CD14-positive monocyte (primary cell): ENCODE measurements at regions not wholly inside any gene's neighbourhood (a gene's known extent, or its start where the extent isn't known, plus 50 kb on each side); places are given as distances from the start of the nearest gene placed in this dataset.

Source experiments
- DNase-seq, 3 donors: peaks; one replicate each; pipeline ENCODE4 v3.0.0-alpha.2; 2011 to 2022
- H2AFZ ChIP-seq: 2 replicates; pipeline ENCODE4 v1.6.0; 2012; ENCODE audit warnings: mild to moderate bottlenecking, low read depth, low read length, inconsistent platforms; ENCODE audit not compliant: insufficient read depth, poor library complexity, severe bottlenecking
- H3K27ac ChIP-seq, 2 donors: 1 replicate in 1 of 2; 2 replicates in 1 of 2; pipeline ENCODE4 v1.5.1; 2012 to 2013; ENCODE audit warnings: low read length in 2 of 2, control low read depth in 1 of 2, inconsistent platforms in 1 of 2, low read depth in 1 of 2, mild to moderate bottlenecking in 1 of 2
- H3K27me3 ChIP-seq, 2 donors: one replicate each; pipeline versions ENCODE4 v1.6.0 to v1.6.1; 2011 to 2013; ENCODE audit warnings: low read length in 2 of 2; ENCODE audit not compliant: control insufficient read depth in 2 of 2, insufficient read depth in 2 of 2
- H3K36me3 ChIP-seq, 2 donors: replicated peaks in 1 of 2; 1 replicate in 1 of 2; 2 replicates in 1 of 2; pipeline versions ENCODE4 v1.5.1 to v1.6.1; 2012 to 2013; ENCODE audit warnings: low read length in 2 of 2, control low read depth in 1 of 2, inconsistent platforms in 1 of 2, mild to moderate bottlenecking in 1 of 2; ENCODE audit not compliant: insufficient read depth in 2 of 2, control insufficient read depth in 1 of 2
- H3K4me1 ChIP-seq, 2 donors: 1 replicate in 1 of 2; 2 replicates in 1 of 2; pipeline versions ENCODE4 v1.5.1 to v1.6.1; 2012 to 2013; ENCODE audit warnings: low read length in 2 of 2, control low read depth in 1 of 2, inconsistent platforms in 1 of 2, mild to moderate bottlenecking in 1 of 2, moderate library complexity in 1 of 2; ENCODE audit not compliant: insufficient read depth in 2 of 2, control insufficient read depth in 1 of 2
- H3K4me2 ChIP-seq: replicated peaks from 2 replicates; pipeline ENCODE3; 2012; ENCODE audit warnings: low read length, moderate library complexity, mild to moderate bottlenecking; ENCODE audit not compliant: poor library complexity, severe bottlenecking; ENCODE audit errors: extremely low read depth
- H3K4me3 ChIP-seq, 3 experiments: fragments of 200-600 bp in 1 of 3; sonication (generic) in 1 of 3; replicated peaks in 1 of 3; 1 replicate in 2 of 3; 2 replicates in 1 of 3; pipeline ENCODE4 v1.5.1; 2011 to 2013; ENCODE audit warnings: low read length in 3 of 3, mild to moderate bottlenecking in 3 of 3, control low read depth in 2 of 3, low read depth in 2 of 3, inconsistent platforms in 1 of 3, moderate library complexity in 1 of 3
- H3K79me2 ChIP-seq: 2 replicates; pipeline ENCODE4 v1.6.0; 2012; ENCODE audit warnings: mild to moderate bottlenecking, control low read depth, inconsistent platforms, low read length, moderate library complexity; ENCODE audit not compliant: insufficient read depth
- H3K9ac ChIP-seq: 2 replicates; pipeline ENCODE4 v1.6.0; 2017; ENCODE audit warnings: low read length, mild to moderate bottlenecking; ENCODE audit not compliant: insufficient read depth, poor library complexity, severe bottlenecking
- H3K9me3 ChIP-seq, 2 donors: replicated peaks in 1 of 2; 1 replicate in 1 of 2; 2 replicates in 1 of 2; pipeline versions ENCODE4 v1.5.1 to v1.6.1; 2012 to 2013; ENCODE audit warnings: low read length in 2 of 2, control low read depth in 1 of 2; ENCODE audit not compliant: control insufficient read depth in 1 of 2, insufficient read depth in 1 of 2
- H4K20me1 ChIP-seq: 2 replicates; pipeline ENCODE4 v1.6.0; 2012; ENCODE audit warnings: mild to moderate bottlenecking, low read length, control low read depth, moderate library complexity; ENCODE audit not compliant: insufficient read depth
- H3K27ac Mint-ChIP-seq, 7 donors: one replicate each; pipeline ENCODE4 v1.8.0; 2020; ENCODE audit warnings: mild to moderate bottlenecking in 7 of 7, mixed read lengths in 7 of 7, moderate library complexity in 6 of 7, inconsistent platforms in 2 of 7
- H3K27me3 Mint-ChIP-seq, 3 donors: one replicate each; pipeline ENCODE4 v1.8.0; 2021 to 2022; ENCODE audit warnings: low read depth in 3 of 3, mild to moderate bottlenecking in 3 of 3, mixed read lengths in 3 of 3, moderate library complexity in 3 of 3, inconsistent platforms in 1 of 3
- H3K36me3 Mint-ChIP-seq, 2 donors: one replicate each; pipeline ENCODE4 v1.8.0; 2020; ENCODE audit warnings: mixed read lengths in 2 of 2, inconsistent platforms in 1 of 2, mild to moderate bottlenecking in 1 of 2
- H3K4me1 Mint-ChIP-seq: one replicate; pipeline ENCODE4 v1.8.0; 2020; ENCODE audit warnings: mild to moderate bottlenecking, mixed read lengths
- H3K4me3 Mint-ChIP-seq, 2 donors: one replicate each; pipeline ENCODE4 v1.8.0; 2020; ENCODE audit warnings: mild to moderate bottlenecking in 2 of 2, mixed read lengths in 2 of 2, moderate library complexity in 1 of 2
- H3K9me3 Mint-ChIP-seq, 7 donors: one replicate each; pipeline ENCODE4 v1.8.0; 2020 to 2022; ENCODE audit warnings: mixed read lengths in 7 of 7, mild to moderate bottlenecking in 6 of 7, moderate library complexity in 6 of 7, inconsistent platforms in 2 of 7
- CTCF ChIP-seq: fragments of 200-600 bp; IDR thresholded peaks from one replicate; pipeline ENCODE4 v1.8.0; 2022; ENCODE audit warnings: antibody characterized with exemption, mild to moderate bottlenecking
- WGBS: methylation state at CpG from one replicate; pipeline ENCODE4 v1.1.5; 2013; ENCODE audit warnings: missing lambda C conversion rate; ENCODE audit not compliant: insufficient coverage; 5-methylcytosine and 5-hydroxymethylcytosine counted together
- intact Hi-C, 2 donors: fragments of 100-400 bp; cut with micrococcal nuclease; formaldehyde crosslinking; loops; one replicate each; pipeline versions ENCODE4 v1.15.0 to v1.15.1; 2023

- H3K4me3 ChIP-seq = no peak overlapping the region
- H3K9ac ChIP-seq = no peak overlapping the region
- TF ChIP-seq CTCF = no peak
- H3K4me3 Mint-ChIP-seq = no peak overlapping the region
- H3K79me2 ChIP-seq = no peaks in the 10 kb centered on the region
- peaks cover 30% of the 10 kb centered on the region for H3K4me1 Mint-ChIP-seq
- H3K27me3 Mint-ChIP-seq = no peaks in the 10 kb centered on the region
- no peaks in the 10 kb centered on the region for H3K9me3 ChIP-seq
- H2AFZ ChIP-seq = peak overlapping the region; percentile 27
- H4K20me1 ChIP-seq = no peaks in the 10 kb centered on the region
- no peak overlapping the region for H3K27ac ChIP-seq
- H3K4me2 ChIP-seq = no peak overlapping the region
- DNase-seq = no peak
- no peaks in the 10 kb centered on the region for H3K27me3 ChIP-seq
- peaks cover 18 to 29% of the 10 kb centered on the region in 2 donors for H3K4me1 ChIP-seq
- peaks cover 0 to 6% (median 2%) of the 10 kb centered on the region in 7 donors for H3K9me3 Mint-ChIP-seq
- no peaks in the 10 kb centered on the region for H3K36me3 ChIP-seq
- no CpG with 5 or more reads among the region's 1 CpG for WGBS
- intact Hi-C loops = loop anchor here in 1 of 2 donors (10.0 kb wide), 1 partner anchor 168 kb away; no protein-coding TSS in a partner anchor
- peaks cover 2 to 3% of the 10 kb centered on the region in 2 donors for H3K36me3 Mint-ChIP-seq
- no peak overlapping the region for H3K27ac Mint-ChIP-seq
Observed at GRCh38 chr4:157997296-157997695, 175.5 kb downstream of the GASK1B start.

- H3K27ac ChIP-seq = no peak overlapping the region
- TF ChIP-seq CTCF = no peak
- no peak overlapping the region for H3K4me2 ChIP-seq
- H3K36me3 Mint-ChIP-seq = peaks cover 2 to 3% of the 10 kb centered on the region in 2 donors
- H3K9me3 Mint-ChIP-seq = peaks cover 0 to 6% (median 2%) of the 10 kb centered on the region in 7 donors
- H3K4me3 Mint-ChIP-seq = peak overlapping the region in 1 of 2 donors; percentile 29
- no peaks in the 10 kb centered on the region for H3K79me2 ChIP-seq
- H4K20me1 ChIP-seq = no peaks in the 10 kb centered on the region
- no peaks in the 10 kb centered on the region for H3K27me3 Mint-ChIP-seq
- peak overlapping the region in 1 of 7 donors; percentile 3 for H3K27ac Mint-ChIP-seq
- no peaks in the 10 kb centered on the region for H3K9me3 ChIP-seq
- H2AFZ ChIP-seq = no peak overlapping the region
- whole genome bisulfite sequencing = 55% methylated on average over 2 of the region's 6 CpGs
- no peaks in the 10 kb centered on the region for H3K27me3 ChIP-seq
- no peaks in the 10 kb centered on the region for H3K36me3 ChIP-seq
- no peak overlapping the region for H3K4me3 ChIP-seq
- H3K4me1 Mint-ChIP-seq = peaks cover 25% of the 10 kb centered on the region
- no peak for DNase-seq
- no peak overlapping the region for H3K9ac ChIP-seq
- H3K4me1 ChIP-seq = peaks cover 16 to 28% of the 10 kb centered on the region in 2 donors
- intact Hi-C loops = loop anchor here in 1 of 2 donors (10.0 kb wide), 1 partner anchor 168 kb away; no protein-coding TSS in a partner anchor
Observed at GRCh38 chr4:157996061-157997028, 176.5 kb downstream of the GASK1B start.
